ENCODE measurements at regions not wholly inside any gene's neighbourhood (a gene's known extent, or its start where the extent isn't known, plus 50 kb on each side); places are given as distances from the start of the nearest gene placed in this dataset.

- TF ChIP-seq POLR2A (IDR thresholded peaks at IDR 0.05; ENCODE audit: low read depth, low read length) (no peak), POU2F2 (IDR thresholded peaks at IDR 0.05; ENCODE audit: low read depth, low read length) (no peak), POLR2AphosphoS5 (IDR thresholded peaks at IDR 0.05; ENCODE audit: low read depth, low read length) (no peak), TAF1 (IDR thresholded peaks at IDR 0.05; ENCODE audit: low read depth, low read length) (no peak)
Observed at GRCh38 chr3:193868590-193868989, 267.4 kb upstream of the HES1 start.
